ENCODE measurements at regions not wholly inside any gene's neighbourhood (a gene's known extent, or its start where the extent isn't known, plus 50 kb on each side); places are given as distances from the start of the nearest gene placed in this dataset.

GRCh38 chr10:42988069-42988468 is 88.8 kb upstream of the RET start:
- TF ChIP-seq CTCF (IDR thresholded peaks at IDR 0.05; ENCODE audit: insufficient read depth, low read depth, low read length): no peak
- TF ChIP-seq EZH2 (IDR thresholded peaks at IDR 0.05; ENCODE audit: insufficient read depth, low read length): no peak

Data from astrocyte (in vitro differentiated cells and primary cell).